WTC11 (cell line): ENCODE measurements at regions not wholly inside any gene's neighbourhood (a gene's known extent, or its start where the extent isn't known, plus 50 kb on each side); places are given as distances from the start of the nearest gene placed in this dataset.
A peak's percentile ranks its signal among the peaks of the same experiment; 100 is the strongest.

ENCODE experiments used
- ATAC-seq: fragments of 200-7000 bp; cut with Tn5 transposase; 2 replicates; pipeline ENCODE4 v1.10.0; 2021; ENCODE audit warnings: mild to moderate bottlenecking, moderate library complexity
- CTCF ChIA-PET: fragments of 300-600 bp; sonication (Branson Sonifier 250); formaldehyde crosslinking; loops from one replicate; lab custom pipeline; 2021; ENCODE audit warnings: antibody characterized with exemption; lab: Charles Lee
- POLR2A ChIA-PET: fragments of 350-600 bp; sonication (Branson Sonifier 250); formaldehyde crosslinking; loops from one replicate; lab custom pipeline; 2021; ENCODE audit warnings: antibody characterized with exemption; lab: Charles Lee
- DNase-seq: peaks from one replicate; pipeline ENCODE4 v3.0.0; 2021; ENCODE audit warnings: low spot score
- H3K27ac Mint-ChIP-seq: 2 replicates; pipeline ENCODE4 v1.8.0; 2021; ENCODE audit warnings: mixed read lengths
- H3K27me3 Mint-ChIP-seq: 2 replicates; pipeline ENCODE4 v1.8.0; 2021; ENCODE audit warnings: low read depth, mild to moderate bottlenecking, moderate library complexity, mixed read lengths
- H3K36me3 Mint-ChIP-seq: 2 replicates; pipeline ENCODE4 v1.8.0; 2021; ENCODE audit warnings: mixed read lengths
- H3K4me1 Mint-ChIP-seq: 2 replicates; pipeline ENCODE4 v1.8.0; 2022; ENCODE audit warnings: mixed read lengths
- H3K4me3 Mint-ChIP-seq: 2 replicates; pipeline ENCODE4 v1.8.0; 2021; ENCODE audit warnings: mild to moderate bottlenecking, moderate library complexity, mixed read lengths
- H3K9me3 Mint-ChIP-seq: 2 replicates; pipeline ENCODE4 v1.8.0; 2021; ENCODE audit warnings: mixed read lengths
- CDX4 ChIP-seq: fragments of 250-450 bp; sonication (Bioruptor Pico); IDR thresholded peaks from 2 replicates; pipeline ENCODE4 v1.9.0; 2021; ENCODE audit warnings: moderate library complexity, mild to moderate bottlenecking, inconsistent platforms, borderline replicate concordance
- CREB1 ChIP-seq: sonication (generic); formaldehyde crosslinking; IDR thresholded peaks from 2 replicates; pipeline ENCODE4 v1.8.0; 2023; ENCODE audit warnings: mild to moderate bottlenecking, missing genetic modification reagents
- FOXJ3 ChIP-seq: sonication (generic); formaldehyde crosslinking; IDR thresholded peaks from 2 replicates; pipeline ENCODE4 v1.9.0; 2021; ENCODE audit warnings: missing genetic modification reagents, mild to moderate bottlenecking, borderline replicate concordance
- GRHL2 ChIP-seq: fragments of 250-450 bp; sonication (Bioruptor Pico); IDR thresholded peaks from 2 replicates; pipeline ENCODE4 v1.8.0; 2022; ENCODE audit warnings: mild to moderate bottlenecking, moderate library complexity; ENCODE audit not compliant: insufficient replicate concordance, severe bottlenecking
- HMGA2 ChIP-seq: fragments of 250-450 bp; sonication (Bioruptor Pico); IDR thresholded peaks from 2 replicates; pipeline ENCODE4 v1.4.0; 2021; ENCODE audit warnings: mild to moderate bottlenecking, moderate library complexity
- IRF2 ChIP-seq: sonication (generic); formaldehyde crosslinking; IDR thresholded peaks from 2 replicates; pipeline ENCODE4 v1.8.0; 2022; ENCODE audit warnings: low read depth, missing genetic modification reagents, borderline replicate concordance
- JUN ChIP-seq: sonication (generic); formaldehyde crosslinking; IDR thresholded peaks from 2 replicates; pipeline ENCODE4 v1.8.0; 2023; ENCODE audit warnings: mild to moderate bottlenecking, missing genetic modification reagents
- MXD4 ChIP-seq: fragments of 250-450 bp; sonication (Bioruptor Pico); IDR thresholded peaks from 2 replicates; pipeline ENCODE4 v1.8.0; 2021; ENCODE audit warnings: mild to moderate bottlenecking, moderate library complexity, borderline replicate concordance
- NFE2L1 ChIP-seq: sonication (generic); formaldehyde crosslinking; IDR thresholded peaks from 2 replicates; pipeline ENCODE4 v1.8.1; 2023; ENCODE audit warnings: missing genetic modification reagents
- NFYB ChIP-seq: sonication (generic); formaldehyde crosslinking; conservative IDR thresholded peaks from 2 replicates; pipeline ENCODE4 v1.8.0; 2022; ENCODE audit warnings: low read depth, missing genetic modification reagents
- NR3C1 ChIP-seq: sonication (generic); formaldehyde crosslinking; conservative IDR thresholded peaks from 2 replicates; pipeline ENCODE4 v1.8.1; 2023; ENCODE audit warnings: low read depth, mild to moderate bottlenecking, missing genetic modification reagents
- OVOL2 ChIP-seq: fragments of 250-450 bp; sonication (Bioruptor Pico); IDR thresholded peaks from 2 replicates; pipeline ENCODE4 v1.9.0; 2021; ENCODE audit warnings: mild to moderate bottlenecking, borderline replicate concordance
- PRDM15 ChIP-seq: sonication (generic); formaldehyde crosslinking; IDR thresholded peaks from 2 replicates; pipeline ENCODE4 v1.8.0; 2022; ENCODE audit warnings: missing genetic modification reagents
- PREB ChIP-seq: sonication (generic); formaldehyde crosslinking; IDR thresholded peaks from 2 replicates; pipeline ENCODE4 v1.8.1; 2022; ENCODE audit warnings: mild to moderate bottlenecking, missing genetic modification reagents, moderate library complexity, borderline replicate concordance
- SMAD3 ChIP-seq: sonication (generic); formaldehyde crosslinking; IDR thresholded peaks from 2 replicates; pipeline ENCODE4 v1.8.0; 2022; ENCODE audit warnings: missing genetic modification reagents, mild to moderate bottlenecking, borderline replicate concordance
- SOX15 ChIP-seq: fragments of 250-450 bp; sonication (Bioruptor Pico); IDR thresholded peaks from 2 replicates; pipeline ENCODE4 v1.9.0; 2021; ENCODE audit warnings: mild to moderate bottlenecking
- TCF7 ChIP-seq: sonication (generic); formaldehyde crosslinking; IDR thresholded peaks from 2 replicates; pipeline ENCODE4 v1.8.0; 2022; ENCODE audit warnings: mild to moderate bottlenecking, low read depth, missing genetic modification reagents, moderate library complexity
- TEAD4 ChIP-seq: sonication (generic); formaldehyde crosslinking; IDR thresholded peaks from 2 replicates; pipeline ENCODE4 v1.8.0; 2022; ENCODE audit warnings: mild to moderate bottlenecking, missing genetic modification reagents
- ZNF232 ChIP-seq: sonication (generic); formaldehyde crosslinking; IDR thresholded peaks from 2 replicates; pipeline ENCODE4 v1.8.0; 2022; ENCODE audit warnings: mild to moderate bottlenecking, missing genetic modification reagents
- ZNF263 ChIP-seq: sonication (generic); formaldehyde crosslinking; IDR thresholded peaks from 2 replicates; pipeline ENCODE4 v1.8.1; 2022; ENCODE audit warnings: low read depth, mild to moderate bottlenecking, moderate library complexity, missing genetic modification reagents
- ZNF423 ChIP-seq: fragments of 250-450 bp; sonication (Bioruptor Pico); IDR thresholded peaks from 2 replicates; pipeline ENCODE4 v2.1.2; 2022; ENCODE audit warnings: mild to moderate bottlenecking, moderate library complexity

- TF ChIP-seq CDX4 (CRISPR knock-in tag) (no peak), NFYB (CRISPR knock-in tag) (no peak), GRHL2 (no peak), PREB (no peak), ZNF263 (no peak), PRDM15 (CRISPR knock-in tag) (no peak), CREB1 (CRISPR knock-in tag) (no peak), HMGA2 (CRISPR knock-in tag) (no peak), IRF2 (CRISPR knock-in tag) (no peak), OVOL2 (CRISPR knock-in tag) (no peak)
Measured at GRCh38 chr5:101123363-101123762, 220.3 kb upstream of the ST8SIA4 start (continued).

- ATAC-seq: no peak
- no peak for TF ChIP-seq FOXJ3 (CRISPR knock-in tag)
- Mint-ChIP-seq H3K4me1 (no peaks in the 10 kb centered on the region), H3K36me3 (no peaks in the 10 kb centered on the region), H3K27ac (no peak overlapping the region), H3K9me3 (no peaks in the 10 kb centered on the region), H3K4me3 (no peak overlapping the region), H3K27me3 (no peaks in the 10 kb centered on the region)
- POLR2A ChIA-PET: no interaction called here
- no peak for DNase-seq
- CTCF ChIA-PET: no interaction called here
Measured at GRCh38 chr5:101112645-101113044, 209.6 kb upstream of the ST8SIA4 start.

GRCh38 chr5:101103874-101104273 lies 200.8 kb upstream of the ST8SIA4 start:
- Mint-ChIP-seq H3K27me3 (no peaks in the 10 kb centered on the region), H3K4me3 (no peak overlapping the region), H3K9me3 (no peaks in the 10 kb centered on the region), H3K27ac (no peak overlapping the region), H3K36me3 (no peaks in the 10 kb centered on the region), H3K4me1 (peaks cover 21% of the 10 kb centered on the region)
- TF ChIP-seq NR3C1 (CRISPR knock-in tag): no peak
- no peak for TF ChIP-seq SOX15 (CRISPR knock-in tag)
- DNase-seq (no peak), ATAC-seq (no peak)
- ChIA-PET POLR2A (no interaction called here), CTCF (no interaction called here)

GRCh38 chr5:101102506-101102905 lies 199.4 kb upstream of the ST8SIA4 start:
- no peaks in the 10 kb centered on the region for H3K27me3 Mint-ChIP-seq
- peaks cover 21% of the 10 kb centered on the region for H3K4me1 Mint-ChIP-seq
- CTCF ChIA-PET: no interaction called here
- no peak overlapping the region for H3K27ac Mint-ChIP-seq
- ATAC-seq (peak; percentile 58; the same call in 1 of the 2 replicates), DNase-seq (no peak)
- no peaks in the 10 kb centered on the region for H3K36me3 Mint-ChIP-seq
- H3K4me3 Mint-ChIP-seq: no peak overlapping the region
- POLR2A ChIA-PET: no interaction called here
- no peaks in the 10 kb centered on the region for H3K9me3 Mint-ChIP-seq
- TF ChIP-seq ZNF423 (CRISPR knock-in tag) (no peak), FOXJ3 (CRISPR knock-in tag) (no peak), CDX4 (CRISPR knock-in tag) (no peak), ZNF232 (CRISPR knock-in tag) (no peak), TEAD4 (CRISPR knock-in tag) (no peak), ZNF263 (no peak), TCF7 (CRISPR knock-in tag) (no peak), NFE2L1 (CRISPR knock-in tag) (no peak), PRDM15 (CRISPR knock-in tag) (no peak), SMAD3 (no peak), MXD4 (CRISPR knock-in tag) (no peak), JUN (no peak)
